ENCODE measurements at regions not wholly inside any gene's neighbourhood (a gene's known extent, or its start where the extent isn't known, plus 50 kb on each side); places are given as distances from the start of the nearest gene placed in this dataset.
"Not testable (repeated sequence)": the region's sequence is repeated elsewhere in the genome, so short reads cannot be mapped to it uniquely, and the experiment has no call there.

- H3K4me3 ChIP-seq (ENCODE audit: low read depth in 1 of 2, low read length in 2 of 2): no peak overlapping the region
- no peak overlapping the region for H3K27ac ChIP-seq (ENCODE audit: low read depth in 2 of 2, low read length in 1 of 2)
- 77 to 79% methylated on average over 22 of the region's 22 CpGs for WGBS, 2 donors
- H3K9me3 ChIP-seq (ENCODE audit: control insufficient read depth in 2 of 2, insufficient read depth in 1 of 2, low read depth in 1 of 2, low read length in 1 of 2): no peaks in the 10 kb centered on the region
- no peaks in the 10 kb centered on the region for H3K27me3 ChIP-seq (ENCODE audit: control insufficient read depth in 1 of 2, insufficient read depth in 2 of 2, low read length in 2 of 2)
- peaks cover 0 to 6% of the 10 kb centered on the region in 2 donors for H3K4me1 ChIP-seq (ENCODE audit: control insufficient read depth in 2 of 2, insufficient read depth in 2 of 2, low read length in 1 of 2)
- no peaks in the 10 kb centered on the region for H3K36me3 ChIP-seq (ENCODE audit: control insufficient read depth in 2 of 2, insufficient read depth in 2 of 2, low read length in 1 of 2)
Observed at GRCh38 chr6:169915769-169916550, 164.5 kb downstream of the ERMARD start.

- not testable (repeated sequence) for H3K4me3 ChIP-seq (ENCODE audit: low read depth in 1 of 2, low read length in 2 of 2); H3K4me1 ChIP-seq (ENCODE audit: control insufficient read depth in 2 of 2, insufficient read depth in 2 of 2, low read length in 1 of 2); H3K27ac ChIP-seq (ENCODE audit: low read depth in 2 of 2, low read length in 1 of 2); H3K27me3 ChIP-seq (ENCODE audit: control insufficient read depth in 1 of 2, insufficient read depth in 2 of 2, low read length in 2 of 2); H3K9me3 ChIP-seq (ENCODE audit: control insufficient read depth in 2 of 2, insufficient read depth in 1 of 2, low read depth in 1 of 2, low read length in 1 of 2); H3K36me3 ChIP-seq (ENCODE audit: control insufficient read depth in 2 of 2, insufficient read depth in 2 of 2, low read length in 1 of 2)
- 94 to 96% methylated on average over 3 of the region's 3 CpGs for WGBS, 2 donors
Observed at GRCh38 chr6:169913745-169914144, 162.3 kb downstream of the ERMARD start.

GRCh38 chr6:169913096-169913638 lies 161.7 kb downstream of the ERMARD start:
- peaks cover 0 to 6% of the 10 kb centered on the region in 2 donors for H3K4me1 ChIP-seq (ENCODE audit: control insufficient read depth in 2 of 2, insufficient read depth in 2 of 2, low read length in 1 of 2)
- H3K9me3 ChIP-seq (ENCODE audit: control insufficient read depth in 2 of 2, insufficient read depth in 1 of 2, low read depth in 1 of 2, low read length in 1 of 2): no peaks in the 10 kb centered on the region
- no peaks in the 10 kb centered on the region for H3K36me3 ChIP-seq (ENCODE audit: control insufficient read depth in 2 of 2, insufficient read depth in 2 of 2, low read length in 1 of 2)
- no peak overlapping the region for H3K27ac ChIP-seq (ENCODE audit: low read depth in 2 of 2, low read length in 1 of 2)
- no peak overlapping the region for H3K4me3 ChIP-seq (ENCODE audit: low read depth in 1 of 2, low read length in 2 of 2)
- H3K27me3 ChIP-seq (ENCODE audit: control insufficient read depth in 1 of 2, insufficient read depth in 2 of 2, low read length in 2 of 2): no peaks in the 10 kb centered on the region
- 57 to 67% methylated on average over 4 of the region's 4 CpGs for WGBS, 2 donors

GRCh38 chr6:169912266-169913095 lies 161.1 kb downstream of the ERMARD start:
- WGBS, 2 donors: 85 to 89% methylated on average over 21 of the region's 21 CpGs
- Histone ChIP-seq H3K9me3 (ENCODE audit: control insufficient read depth in 2 of 2, insufficient read depth in 1 of 2, low read depth in 1 of 2, low read length in 1 of 2) (no peaks in the 10 kb centered on the region), H3K27me3 (ENCODE audit: control insufficient read depth in 1 of 2, insufficient read depth in 2 of 2, low read length in 2 of 2) (no peaks in the 10 kb centered on the region), H3K27ac (ENCODE audit: low read depth in 2 of 2, low read length in 1 of 2) (no peak overlapping the region), H3K4me1 (ENCODE audit: control insufficient read depth in 2 of 2, insufficient read depth in 2 of 2, low read length in 1 of 2) (peaks cover 0 to 6% of the 10 kb centered on the region in 2 donors), H3K36me3 (ENCODE audit: control insufficient read depth in 2 of 2, insufficient read depth in 2 of 2, low read length in 1 of 2) (no peaks in the 10 kb centered on the region), H3K4me3 (ENCODE audit: low read depth in 1 of 2, low read length in 2 of 2) (no peak overlapping the region)

DNA sequence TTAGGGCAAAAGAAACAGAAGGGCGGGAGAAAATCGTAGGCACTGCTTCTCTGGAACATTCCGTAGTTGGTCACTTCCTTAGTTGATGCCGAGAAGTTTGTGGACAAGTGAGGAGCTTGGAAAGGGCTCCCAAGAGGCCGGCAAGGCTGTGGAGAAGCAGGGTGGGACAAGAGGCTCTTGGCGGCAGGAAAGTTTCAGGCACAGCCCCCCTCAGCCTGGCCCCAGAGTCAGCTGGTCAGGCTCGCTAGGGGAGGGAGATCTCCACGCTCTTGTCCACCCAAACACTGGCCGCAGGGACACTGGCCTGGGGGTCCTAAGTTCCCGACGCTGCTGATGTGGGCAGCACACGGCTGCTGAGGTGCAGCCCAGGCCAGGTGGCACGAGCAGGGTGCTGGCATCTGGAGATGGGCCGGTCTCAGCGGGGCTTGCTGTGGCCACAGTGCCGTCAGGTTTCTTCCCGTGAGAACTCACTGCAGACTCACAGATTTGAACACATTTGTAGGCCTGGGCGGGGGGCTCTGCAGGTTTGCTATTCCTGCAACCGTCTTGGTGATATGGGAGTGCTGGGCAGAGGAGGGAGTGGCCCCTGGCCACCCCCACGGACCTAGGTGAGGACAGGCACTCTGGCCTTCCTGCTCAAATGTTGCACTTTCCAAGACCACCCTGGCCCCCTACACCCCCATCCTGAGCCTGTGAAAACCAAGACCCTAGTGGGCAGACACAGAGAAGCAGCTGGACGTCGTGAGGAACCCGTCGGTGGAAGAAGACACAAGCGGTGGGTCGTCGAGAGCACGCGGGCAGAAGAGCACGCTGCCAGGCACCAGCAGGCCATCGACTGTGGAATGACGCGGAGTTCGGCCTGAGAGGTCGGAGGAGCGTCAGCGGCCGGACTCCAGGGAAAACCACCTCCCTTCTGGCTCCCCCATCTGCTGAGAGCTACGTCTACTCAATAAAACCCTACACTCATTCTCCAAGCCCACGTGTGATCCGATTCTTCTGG lies 160.1 kb downstream of the ERMARD start:
- H3K4me1 ChIP-seq (ENCODE audit: control insufficient read depth in 2 of 2, insufficient read depth in 2 of 2, low read length in 1 of 2): peaks cover 2% of the 10 kb centered on the region in 2 donors
- H3K27me3 ChIP-seq (ENCODE audit: control insufficient read depth in 1 of 2, insufficient read depth in 2 of 2, low read length in 2 of 2): no peaks in the 10 kb centered on the region
- no peaks in the 10 kb centered on the region for H3K36me3 ChIP-seq (ENCODE audit: control insufficient read depth in 2 of 2, insufficient read depth in 2 of 2, low read length in 1 of 2)
- H3K9me3 ChIP-seq (ENCODE audit: control insufficient read depth in 2 of 2, insufficient read depth in 1 of 2, low read depth in 1 of 2, low read length in 1 of 2): no peaks in the 10 kb centered on the region
- WGBS, 2 donors: 91 to 93% methylated on average over 41 of the region's 41 CpGs
- no peak overlapping the region for H3K4me3 ChIP-seq (ENCODE audit: low read depth in 1 of 2, low read length in 2 of 2)
- no peak overlapping the region for H3K27ac ChIP-seq (ENCODE audit: low read depth in 2 of 2, low read length in 1 of 2)

DNA sequence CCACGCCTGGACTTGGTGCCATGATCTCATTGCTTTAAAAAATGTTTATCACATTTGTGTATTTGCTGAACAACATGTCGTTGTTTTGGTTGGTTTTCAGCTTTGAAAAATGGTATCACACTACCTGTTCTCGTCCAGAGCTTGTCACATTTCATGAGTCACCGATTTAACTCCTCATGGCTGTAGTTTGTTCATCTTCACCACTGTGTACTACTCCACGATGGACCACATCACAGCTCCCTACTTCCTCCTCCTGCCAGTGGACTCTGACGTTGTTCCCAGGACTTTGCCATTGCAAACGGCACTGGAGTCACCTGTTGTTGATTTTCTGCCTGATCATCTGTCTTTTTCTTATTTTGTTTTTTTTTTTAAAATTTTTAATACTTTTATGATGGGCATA lies 157.7 kb downstream of the ERMARD start:
- peaks cover 0 to 3% of the 10 kb centered on the region in 2 donors for H3K9me3 ChIP-seq (ENCODE audit: control insufficient read depth in 2 of 2, insufficient read depth in 1 of 2, low read depth in 1 of 2, low read length in 1 of 2)
- H3K4me3 ChIP-seq (ENCODE audit: low read depth in 1 of 2, low read length in 2 of 2): no peak overlapping the region
- no peaks in the 10 kb centered on the region for H3K36me3 ChIP-seq (ENCODE audit: control insufficient read depth in 2 of 2, insufficient read depth in 2 of 2, low read length in 1 of 2)
- no peak overlapping the region for H3K27ac ChIP-seq (ENCODE audit: low read depth in 2 of 2, low read length in 1 of 2)
- H3K27me3 ChIP-seq (ENCODE audit: control insufficient read depth in 1 of 2, insufficient read depth in 2 of 2, low read length in 2 of 2): no peaks in the 10 kb centered on the region
- peaks cover 0 to 4% of the 10 kb centered on the region in 2 donors for H3K4me1 ChIP-seq (ENCODE audit: control insufficient read depth in 2 of 2, insufficient read depth in 2 of 2, low read length in 1 of 2)
- WGBS, 2 donors: 76 to 81% methylated on average over 7 of the region's 7 CpGs

- peaks cover 0 to 3% of the 10 kb centered on the region in 2 donors for H3K9me3 ChIP-seq (ENCODE audit: control insufficient read depth in 2 of 2, insufficient read depth in 1 of 2, low read depth in 1 of 2, low read length in 1 of 2)
- no peak overlapping the region for H3K27ac ChIP-seq (ENCODE audit: low read depth in 2 of 2, low read length in 1 of 2)
- H3K27me3 ChIP-seq (ENCODE audit: control insufficient read depth in 1 of 2, insufficient read depth in 2 of 2, low read length in 2 of 2): no peaks in the 10 kb centered on the region
- H3K36me3 ChIP-seq (ENCODE audit: control insufficient read depth in 2 of 2, insufficient read depth in 2 of 2, low read length in 1 of 2): no peaks in the 10 kb centered on the region
- 80 to 84% methylated on average over 8 of the region's 8 CpGs for WGBS, 2 donors
- peaks cover 0 to 4% of the 10 kb centered on the region in 2 donors for H3K4me1 ChIP-seq (ENCODE audit: control insufficient read depth in 2 of 2, insufficient read depth in 2 of 2, low read length in 1 of 2)
- H3K4me3 ChIP-seq (ENCODE audit: low read depth in 1 of 2, low read length in 2 of 2): no peak overlapping the region
Observed at GRCh38 chr6:169908403-169908933, 157.0 kb downstream of the ERMARD start.

- peaks cover 0 to 4% of the 10 kb centered on the region in 2 donors for H3K4me1 ChIP-seq (ENCODE audit: control insufficient read depth in 2 of 2, insufficient read depth in 2 of 2, low read length in 1 of 2)
- no peak overlapping the region for H3K4me3 ChIP-seq (ENCODE audit: low read depth in 1 of 2, low read length in 2 of 2)
- WGBS, 2 donors: 85 to 86% methylated on average over 9 of the region's 9 CpGs
- H3K27me3 ChIP-seq (ENCODE audit: control insufficient read depth in 1 of 2, insufficient read depth in 2 of 2, low read length in 2 of 2): no peaks in the 10 kb centered on the region
- peaks cover 0 to 3% of the 10 kb centered on the region in 2 donors for H3K9me3 ChIP-seq (ENCODE audit: control insufficient read depth in 2 of 2, insufficient read depth in 1 of 2, low read depth in 1 of 2, low read length in 1 of 2)
- H3K27ac ChIP-seq (ENCODE audit: low read depth in 2 of 2, low read length in 1 of 2): no peak overlapping the region
- H3K36me3 ChIP-seq (ENCODE audit: control insufficient read depth in 2 of 2, insufficient read depth in 2 of 2, low read length in 1 of 2): no peaks in the 10 kb centered on the region
Observed at GRCh38 chr6:169907419-169908115, 156.1 kb downstream of the ERMARD start.

Measured in esophagus (tissue), 2 donors.